Endothelial cell of umbilical vein (primary cell): ENCODE measurements at regions not wholly inside any gene's neighbourhood (a gene's known extent, or its start where the extent isn't known, plus 50 kb on each side); places are given as distances from the start of the nearest gene placed in this dataset.

Experiments used
- CTCF ChIP-seq, 2 donors: IDR thresholded peaks; 1 replicate in 1 of 2; 2 replicates in 1 of 2; pipeline ENCODE4 v1.5.1; 2011; ENCODE audit warnings: low read length in 2 of 2, mild to moderate bottlenecking in 2 of 2, moderate library complexity in 2 of 2, control low read depth in 1 of 2, inconsistent platforms in 1 of 2, low read depth in 1 of 2; ENCODE audit not compliant: insufficient read depth in 1 of 2; ENCODE audit errors: extremely low read depth in 1 of 2
- MAX ChIP-seq: IDR thresholded peaks from 2 replicates; pipeline ENCODE4 v1.6.1; 2011; ENCODE audit not compliant: insufficient read depth, insufficient read length
- POLR2A ChIP-seq: IDR thresholded peaks from 2 replicates; pipeline ENCODE4 v1.6.1; 2012; ENCODE audit warnings: low read depth, mild to moderate bottlenecking, control low read depth, low read length

- TF ChIP-seq POLR2A: no peak
- TF ChIP-seq MAX: no peak
- TF ChIP-seq CTCF (IDR thresholded peaks at IDR 0.05; ENCODE audit: extremely low read depth in 1 of 2, insufficient read depth in 1 of 2, low read depth in 1 of 2, low read length in 2 of 2): no peak
Measured at GRCh38 chr1:88504601-88505000, 179.5 kb upstream of the PKN2 start.
